GM21447 (cell line): ENCODE measurements at regions not wholly inside any gene's neighbourhood (a gene's known extent, or its start where the extent isn't known, plus 50 kb on each side); places are given as distances from the start of the nearest gene placed in this dataset.
A peak's percentile ranks its signal among the peaks of the same experiment; 100 is the strongest.

Source experiments
- ATAC-seq: cut with Tn5 transposase; IDR thresholded peaks from one replicate; pipeline ENCODE4 v1.9.1; 2021; ENCODE audit not compliant: unreplicated experiment

GRCh38 chr6:99219788-99220187 lies 129.7 kb downstream of the FAXC start:
- ATAC-seq, result peak; percentile 93

GRCh38 chr6:99216959-99217358 lies 132.5 kb downstream of the FAXC start:
- ATAC-seq, result no peak

GRCh38 chr6:99195986-99196655 lies 153.4 kb downstream of the FAXC start:
- ATAC-seq, result no peak

GRCh38 chr6:99192561-99192960 lies 156.9 kb downstream of the FAXC start:
- ATAC-seq, result no peak

DNA sequence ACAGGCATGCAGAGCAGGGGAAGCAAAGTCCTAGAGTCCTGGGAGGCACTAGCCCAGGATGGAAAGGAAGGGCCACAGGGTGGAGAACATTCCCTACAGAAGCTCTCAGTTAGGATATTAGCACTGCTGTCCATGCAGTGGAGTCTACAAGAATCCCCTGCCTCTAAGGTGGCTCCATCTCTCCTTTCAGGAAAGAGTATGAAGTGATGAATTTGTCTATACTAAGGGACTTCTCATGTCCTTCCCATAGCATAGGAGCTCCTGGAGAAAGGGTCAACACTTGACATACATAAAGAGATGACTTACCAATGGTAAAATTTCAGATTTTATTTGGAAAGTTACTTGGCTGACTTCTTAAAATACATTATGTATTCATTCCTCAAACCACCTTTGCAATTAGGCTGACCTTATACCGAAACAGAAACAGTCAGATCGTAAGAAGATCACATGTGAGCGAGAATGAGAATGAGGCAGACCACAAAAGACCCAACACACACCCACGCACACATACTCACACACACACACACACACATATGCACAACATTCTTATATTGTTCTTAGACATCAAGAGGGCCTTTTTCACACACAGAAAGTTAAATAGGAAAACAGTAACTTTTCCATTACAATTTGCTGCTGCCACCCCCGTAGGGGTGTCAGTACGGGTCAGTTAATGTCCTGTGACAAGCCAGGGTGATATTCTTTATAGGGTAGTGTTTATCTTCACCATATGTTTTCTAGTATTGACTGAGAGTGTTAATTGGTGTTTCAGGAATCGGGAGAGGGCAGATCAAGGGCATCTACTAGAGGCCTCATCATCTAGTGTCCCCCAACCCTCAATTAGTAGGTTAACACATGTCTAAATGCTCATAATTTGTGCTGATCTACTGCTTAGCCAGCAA lies 159.4 kb downstream of the FAXC start:
- ATAC-seq, result peak; percentile 99

DNA sequence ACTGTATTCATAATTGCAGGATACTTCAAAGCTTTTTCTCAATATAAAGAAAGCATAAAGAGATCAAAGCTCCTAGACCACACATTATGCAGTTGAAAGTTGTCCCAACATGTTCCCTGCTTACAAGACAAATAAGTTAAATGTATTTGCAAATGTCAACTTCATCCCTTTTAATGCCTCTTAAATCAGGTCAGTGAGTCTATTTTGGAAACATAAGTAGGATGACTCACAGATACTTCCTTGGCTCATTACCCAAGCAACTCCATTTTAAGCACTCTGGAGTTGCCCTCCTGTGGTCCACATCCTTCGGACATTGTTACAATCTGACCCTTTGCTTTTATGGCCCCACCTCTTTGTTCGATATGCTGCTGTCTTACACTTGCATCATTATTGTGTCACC lies 162.0 kb downstream of the FAXC start:
- ATAC-seq, result no peak

GRCh38 chr6:99186417-99186816 lies 163.1 kb downstream of the FAXC start:
- ATAC-seq, result no peak

DNA sequence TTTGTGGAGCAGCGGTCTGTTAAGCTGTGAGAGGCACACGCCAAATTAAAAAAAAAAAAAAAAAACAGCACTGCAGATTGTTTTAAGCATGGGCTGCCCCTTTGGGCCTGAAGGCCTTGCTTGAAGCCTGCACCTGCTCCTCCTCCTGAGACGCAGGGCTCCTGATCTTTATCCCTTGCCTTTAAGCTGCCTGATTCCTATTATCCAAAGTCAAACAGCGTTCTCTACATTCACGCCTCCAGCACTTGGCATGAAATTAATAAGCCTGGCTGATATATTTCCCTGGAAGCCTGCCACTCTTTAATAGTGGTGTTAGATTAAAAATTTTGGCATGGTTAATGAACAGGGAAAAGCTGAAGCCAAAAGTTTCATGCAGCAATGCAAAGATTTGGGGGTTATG lies 163.9 kb downstream of the FAXC start:
- ATAC-seq, result no peak

- no peak for ATAC-seq
These were observed 164.8 kb downstream of the FAXC start for GRCh38 chr6:99184696-99185095.

GRCh38 chr6:99183066-99183465 lies 166.4 kb downstream of the FAXC start:
- no peak for ATAC-seq

GRCh38 chr6:99181174-99181573 lies 168.3 kb downstream of the FAXC start:
- no peak for ATAC-seq

- ATAC-seq, result no peak
These were observed 171.3 kb downstream of the FAXC start for GRCh38 chr6:99178168-99178567.

GRCh38 chr6:99177736-99178135 lies 171.7 kb downstream of the FAXC start:
- ATAC-seq, result no peak

DNA sequence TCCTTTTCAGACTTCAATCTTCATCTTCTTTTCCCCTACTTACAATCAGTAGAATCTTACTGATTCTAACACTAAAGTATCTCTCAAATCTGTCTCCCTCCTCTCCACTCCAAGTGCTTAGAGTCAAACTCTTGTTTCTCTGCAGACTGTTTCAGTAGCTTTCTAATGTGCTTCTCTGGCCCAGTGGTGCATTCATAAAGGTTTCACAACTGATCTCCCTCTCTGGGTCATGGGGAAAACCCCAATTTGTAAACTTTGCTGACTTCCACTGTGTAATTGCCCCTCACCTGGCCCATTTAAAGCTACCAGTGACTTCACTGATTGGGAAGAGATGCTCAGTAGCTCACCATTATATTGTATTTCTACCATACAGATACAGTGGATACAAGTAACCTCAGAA lies 183.6 kb downstream of the FAXC start:
- peak; percentile 62 for ATAC-seq

- ATAC-seq, result no peak
These were observed 197.2 kb downstream of the FAXC start for GRCh38 chr6:99152347-99152643.

DNA sequence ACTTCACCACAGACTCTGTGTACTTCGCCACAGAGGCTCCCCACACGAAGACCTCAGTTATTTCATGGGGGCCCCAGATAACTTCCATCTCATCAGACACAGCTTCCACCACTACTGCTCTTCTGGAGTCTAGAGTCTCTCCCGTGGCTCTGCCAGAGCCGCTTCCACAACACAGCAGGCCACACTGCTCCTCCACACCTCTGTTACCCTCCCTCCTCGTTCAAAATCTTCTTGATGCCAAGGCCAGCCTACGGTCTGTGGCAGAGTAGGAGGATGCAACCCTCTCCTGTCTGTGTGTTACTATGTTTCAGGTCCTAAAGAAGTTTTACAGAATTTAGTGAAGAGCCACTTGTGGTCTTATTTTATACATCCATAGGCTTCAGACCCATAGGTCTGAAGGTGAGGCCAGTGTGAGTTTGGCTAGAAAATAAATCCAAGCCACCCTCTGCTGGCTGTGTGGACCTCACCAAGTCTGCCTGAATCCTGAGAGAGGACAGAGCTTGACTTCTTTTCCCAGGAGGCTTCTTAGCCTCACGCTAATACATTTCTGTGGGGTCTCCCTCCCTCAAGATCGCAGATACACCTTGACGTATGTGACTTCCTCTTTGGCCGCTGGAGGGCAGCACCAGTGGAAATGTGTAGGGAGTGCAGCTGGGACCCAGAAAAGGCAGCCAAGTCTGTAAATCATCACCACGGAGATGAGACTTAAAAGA lies 197.7 kb downstream of the FAXC start:
- peak; percentile 96 for ATAC-seq

DNA sequence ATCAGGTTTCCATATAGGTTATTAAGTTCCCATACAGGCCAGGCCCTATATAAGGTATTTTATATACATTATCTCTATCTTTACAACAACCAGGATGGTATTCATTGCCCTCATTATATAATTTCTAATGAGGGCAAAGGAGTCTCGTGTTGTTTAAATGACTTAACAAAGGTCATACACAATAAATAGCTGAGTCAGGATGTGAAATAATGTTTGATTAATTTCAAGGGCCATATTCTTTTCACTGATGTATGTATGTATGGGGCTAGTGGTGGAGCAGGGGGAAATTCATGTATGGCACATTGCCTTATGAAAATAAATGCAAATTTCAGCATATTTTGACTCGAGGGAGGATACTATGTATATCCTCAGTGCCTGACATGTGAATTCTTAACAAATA lies 200.7 kb downstream of the FAXC start:
- ATAC-seq, result no peak

- ATAC-seq, result no peak
These were observed 200.4 kb upstream of the FBXL4 start for GRCh38 chr6:99148111-99148510.

GRCh38 chr6:99147206-99147605 lies 199.5 kb upstream of the FBXL4 start:
- ATAC-seq, result no peak

- no peak for ATAC-seq
These were observed 199.0 kb upstream of the FBXL4 start for GRCh38 chr6:99146711-99147110.

DNA sequence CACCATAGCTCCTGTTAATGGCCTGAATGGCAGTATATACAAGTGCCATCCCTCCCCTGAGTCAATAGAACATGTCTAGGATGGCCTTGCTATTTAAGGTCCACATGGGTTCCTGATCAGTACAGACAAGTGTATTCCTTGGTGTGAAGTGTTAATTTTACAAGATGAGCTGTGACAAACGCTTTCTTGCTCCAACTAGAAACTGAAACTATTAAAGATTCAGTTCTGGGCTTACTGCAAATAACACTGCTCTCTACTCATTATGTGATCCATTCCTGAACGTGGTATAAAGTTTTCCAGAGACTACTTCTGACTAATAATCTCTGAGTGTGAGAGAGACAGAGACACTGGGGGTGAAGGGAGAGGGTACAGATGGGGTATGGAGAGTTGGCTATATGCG lies 198.0 kb upstream of the FBXL4 start:
- no peak for ATAC-seq
